ENCODE measurements at regions not wholly inside any gene's neighbourhood (a gene's known extent, or its start where the extent isn't known, plus 50 kb on each side); places are given as distances from the start of the nearest gene placed in this dataset.

DNA sequence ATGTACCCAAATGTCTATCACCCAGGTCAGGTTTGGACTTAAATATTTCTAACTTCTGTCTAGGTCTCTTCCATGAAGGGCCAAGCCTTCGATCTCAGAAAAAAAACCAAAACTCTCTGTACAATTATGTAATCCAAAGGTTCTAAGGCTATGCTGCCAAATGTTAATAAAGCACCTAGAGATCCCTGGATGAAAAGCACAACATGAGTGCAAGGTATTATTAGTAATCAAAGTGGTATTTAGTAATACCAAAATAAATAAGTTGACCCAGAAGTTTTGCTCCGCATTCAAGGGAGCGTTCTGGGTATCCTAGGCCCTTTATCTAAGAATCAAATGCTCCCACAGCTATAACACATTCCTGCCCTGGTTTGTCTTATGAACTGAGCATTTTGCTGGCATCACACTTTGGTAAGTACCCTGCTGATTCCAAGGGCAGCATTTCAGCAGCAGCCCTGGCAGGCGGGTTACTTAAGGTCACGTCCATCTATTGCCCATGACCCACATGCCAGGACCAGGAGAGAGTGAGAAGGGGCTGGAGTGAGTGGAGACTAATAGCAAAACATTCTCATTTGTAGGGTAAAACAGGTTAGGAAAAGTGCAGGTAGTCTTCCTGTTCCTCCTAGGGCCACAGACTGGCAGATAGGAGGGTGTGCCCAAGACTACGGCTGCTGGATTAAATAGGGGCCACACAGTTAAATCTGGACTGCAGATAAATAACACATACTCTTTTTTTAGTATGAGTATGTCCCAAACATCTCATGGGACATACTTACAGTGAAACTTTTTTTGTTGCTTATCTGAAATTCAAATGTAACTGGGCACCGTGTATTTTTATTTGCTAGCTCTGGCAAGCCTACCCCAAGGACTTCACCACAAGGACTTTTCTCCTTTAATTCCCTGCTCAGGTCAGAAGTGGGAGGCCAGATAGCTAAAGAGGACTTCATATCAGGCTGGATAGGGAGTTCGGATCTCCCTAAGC is 76.0 kb upstream of the SNRK start:
- no peak overlapping the region for H3K4me2 ChIP-seq
- H2AFZ ChIP-seq (ENCODE audit: low read depth): no peak overlapping the region
- CTCF ChIA-PET: no interaction called here
- TF ChIP-seq NRF1 (IDR thresholded peaks at IDR 0.05; ENCODE audit: low read depth, low read length) (no peak), ELF1 (IDR thresholded peaks at IDR 0.05) (no peak), FOSL2 (IDR thresholded peaks at IDR 0.05; ENCODE audit: borderline replicate concordance, low read depth) (no peak), POLR2AphosphoS5 (IDR thresholded peaks at IDR 0.05; ENCODE audit: low read depth, low read length) (no peak), FOXJ3 (CRISPR knock-in tag; IDR thresholded peaks at IDR 0.05) (no peak), TAF1 (IDR thresholded peaks at IDR 0.05; ENCODE audit: borderline replicate concordance, low read depth, low read length) (no peak), FOXM1 (IDR thresholded peaks at IDR 0.05; ENCODE audit: low read depth) (no peak), YY1 (IDR thresholded peaks at IDR 0.05; ENCODE audit: low read depth) (no peak), ZBTB33 (IDR thresholded peaks at IDR 0.05; ENCODE audit: borderline replicate concordance, low read depth) (no peak), RFX5 (IDR thresholded peaks at IDR 0.05; ENCODE audit: low read length) (no peak)
- 51% methylated on average over 8 of the region's 8 CpGs for WGBS (ENCODE audit: low lambda C conversion rate)
- H3K9ac ChIP-seq: no peak overlapping the region
- H3K79me2 ChIP-seq (ENCODE audit: insufficient read depth): no peaks in the 10 kb centered on the region
- H3K9me2 ChIP-seq: no peaks in the 10 kb centered on the region
- no peaks in the 10 kb centered on the region; a peak in 1 of 4 replicates for H3K4me1 ChIP-seq (ENCODE audit: control insufficient read depth in 1 of 2, insufficient read depth in 2 of 2, low read depth in 1 of 2, low read length in 1 of 2)
- no peaks in the 10 kb centered on the region for H3K36me3 ChIP-seq (replicated peaks in 1 of 2; ENCODE audit: control insufficient read depth in 1 of 2, insufficient read depth in 2 of 2, low read length in 1 of 2)
- H3K9me3 ChIP-seq: no peaks in the 10 kb centered on the region
- no peak for DNase-seq
- H4K20me1 ChIP-seq (ENCODE audit: insufficient read depth): no peaks in the 10 kb centered on the region
- no peaks in the 10 kb centered on the region; the same call in 1 of the 2 replicates for H3K27me3 ChIP-seq (ENCODE audit: insufficient read depth)
- H3K27ac ChIP-seq (ENCODE audit: low read depth in 2 of 2, low read length in 1 of 2): no peak overlapping the region
- POLR2A ChIA-PET: no interaction called here
- H3K4me3 ChIP-seq (ENCODE audit: low read depth in 2 of 2, low read length in 1 of 2): no peak overlapping the region
- no peaks in the 10 kb centered on the region for H3F3A ChIP-seq (replicated peaks; ENCODE audit: insufficient read depth)

DNA sequence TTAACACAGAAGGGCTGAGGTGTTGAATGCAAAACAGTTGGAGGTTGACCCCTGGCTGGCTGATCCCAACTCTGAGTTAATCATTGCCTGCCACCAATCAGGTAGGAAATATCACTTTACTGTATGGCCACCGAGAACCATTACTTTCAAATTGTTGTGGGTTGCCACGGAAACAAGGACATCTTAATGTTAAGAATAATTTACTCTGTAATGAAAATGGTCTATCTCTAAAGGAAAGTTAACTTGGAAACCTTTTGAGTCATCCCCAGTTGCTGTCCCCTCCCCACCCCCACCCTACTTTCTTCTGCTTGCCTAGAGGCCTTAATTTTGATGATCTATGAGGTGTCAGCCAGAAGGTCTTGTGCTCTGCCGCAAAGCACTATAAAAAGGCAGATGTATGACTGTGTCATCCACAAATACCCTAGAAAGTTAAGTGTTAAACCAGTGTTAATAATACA is 78.7 kb upstream of the SNRK start:
- TF ChIP-seq ZBTB33 (IDR thresholded peaks at IDR 0.05; ENCODE audit: borderline replicate concordance, low read depth) (no peak), TEAD4 (IDR thresholded peaks at IDR 0.05; ENCODE audit: borderline replicate concordance, insufficient read depth) (no peak), FOXJ3 (CRISPR knock-in tag; IDR thresholded peaks at IDR 0.05) (no peak), NFIC (IDR thresholded peaks at IDR 0.05; ENCODE audit: borderline replicate concordance) (no peak), FOXM1 (IDR thresholded peaks at IDR 0.05; ENCODE audit: low read depth) (no peak), RXRA (IDR thresholded peaks at IDR 0.05; ENCODE audit: borderline replicate concordance, low read depth) (no peak), EZH2phosphoT487 (IDR thresholded peaks at IDR 0.05; ENCODE audit: borderline replicate concordance, low read depth) (no peak), PBX3 (IDR thresholded peaks at IDR 0.05) (no peak), CHD2 (IDR thresholded peaks at IDR 0.05; ENCODE audit: low read length, partially characterized antibody) (no peak), RFX5 (IDR thresholded peaks at IDR 0.05; ENCODE audit: low read length) (no peak), JUND (IDR thresholded peaks at IDR 0.05) (no peak), TAF1 (IDR thresholded peaks at IDR 0.05; ENCODE audit: borderline replicate concordance, low read depth, low read length) (no peak), MAX (IDR thresholded peaks at IDR 0.05; ENCODE audit: low read depth) (no peak), SMC3 (IDR thresholded peaks at IDR 0.05; ENCODE audit: low read depth, low read length) (no peak), ELF1 (IDR thresholded peaks at IDR 0.05) (no peak), GATA2 (CRISPR knock-in tag; IDR thresholded peaks at IDR 0.05) (no peak)
- TF ChIP-seq, protein P1, sequence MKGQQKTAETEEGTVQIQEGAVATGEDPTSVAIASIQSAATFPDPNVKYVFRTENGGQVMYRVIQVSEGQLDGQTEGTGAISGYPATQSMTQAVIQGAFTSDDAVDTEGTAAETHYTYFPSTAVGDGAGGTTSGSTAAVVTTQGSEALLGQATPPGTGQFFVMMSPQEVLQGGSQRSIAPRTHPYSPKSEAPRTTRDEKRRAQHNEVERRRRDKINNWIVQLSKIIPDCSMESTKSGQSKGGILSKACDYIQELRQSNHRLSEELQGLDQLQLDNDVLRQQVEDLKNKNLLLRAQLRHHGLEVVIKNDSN (IDR thresholded peaks at IDR 0.05; ENCODE audit: borderline replicate concordance, low read depth): no peak
- Histone ChIP-seq H3K9me3 (no peaks in the 10 kb centered on the region), H3K27ac (ENCODE audit: low read depth in 2 of 2, low read length in 1 of 2) (no peak overlapping the region), H3F3A (replicated peaks; ENCODE audit: insufficient read depth) (no peaks in the 10 kb centered on the region), H3K27me3 (ENCODE audit: insufficient read depth) (no peaks in the 10 kb centered on the region), H3K9me2 (no peaks in the 10 kb centered on the region), H3K36me3 (replicated peaks in 1 of 2; ENCODE audit: control insufficient read depth in 1 of 2, insufficient read depth in 2 of 2, low read length in 1 of 2) (no peaks in the 10 kb centered on the region), H3K4me3 (ENCODE audit: low read depth in 2 of 2, low read length in 1 of 2) (no peak overlapping the region), H4K20me1 (ENCODE audit: insufficient read depth) (no peaks in the 10 kb centered on the region), H3K79me2 (ENCODE audit: insufficient read depth) (no peaks in the 10 kb centered on the region), H2AFZ (ENCODE audit: low read depth) (no peak overlapping the region), H3K4me1 (ENCODE audit: control insufficient read depth in 1 of 2, insufficient read depth in 2 of 2, low read depth in 1 of 2, low read length in 1 of 2) (peaks cover 0 to 9% of the 10 kb centered on the region in 2 experiments; a peak in 2 of 4 replicates), H3K4me2 (no peak overlapping the region), H3K9ac (no peak overlapping the region)
- DNase-seq: no peak
- 23% methylated on average over 3 of the region's 3 CpGs for WGBS (ENCODE audit: low lambda C conversion rate)
- CTCF ChIA-PET: no interaction called here
- POLR2A ChIA-PET: no interaction called here
